Upper lobe of left lung (tissue), 4 donors: ENCODE measurements at regions not wholly inside any gene's neighbourhood (a gene's known extent, or its start where the extent isn't known, plus 50 kb on each side); places are given as distances from the start of the nearest gene placed in this dataset.

Experiments
- EP300 ChIP-seq, 4 donors: sonication (generic); formaldehyde crosslinking; IDR thresholded peaks; one replicate each; pipeline ENCODE4 v1.5.1; 2017; ENCODE audit warnings: antibody characterized with exemption in 4 of 4, control low read depth in 2 of 4
- TF ChIP-seq, protein P1 (sequence below), 6 experiments: fragments of 450-650 bp in 4 of 6; fragments of 200-600 bp in 2 of 6; sonication (generic) in 2 of 6; IDR thresholded peaks; one replicate each; pipeline ENCODE4 v1.5.1; 2016 to 2019; ENCODE audit warnings: antibody characterized with exemption in 6 of 6

DNA sequence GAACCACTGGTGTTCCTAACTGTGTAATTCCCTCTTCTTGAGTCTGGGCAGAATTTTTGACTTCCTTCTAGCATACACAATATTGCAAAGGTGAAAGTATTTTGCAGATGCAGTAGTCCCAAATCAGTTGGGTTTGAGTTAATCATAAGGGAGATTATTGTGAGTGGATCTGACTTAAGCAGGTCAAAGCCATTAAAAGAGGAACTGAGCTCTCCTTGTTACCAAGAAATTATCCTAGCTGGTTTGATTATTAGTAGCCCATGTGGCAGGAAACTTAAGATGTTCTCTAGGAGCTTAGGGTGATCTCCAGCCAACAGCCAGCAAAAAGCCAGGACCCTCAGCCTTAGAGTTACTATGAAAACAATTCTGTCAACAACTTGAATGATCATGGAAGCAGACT, 221.8 kb downstream of the RPIA start:
- TF ChIP-seq, protein P1, sequence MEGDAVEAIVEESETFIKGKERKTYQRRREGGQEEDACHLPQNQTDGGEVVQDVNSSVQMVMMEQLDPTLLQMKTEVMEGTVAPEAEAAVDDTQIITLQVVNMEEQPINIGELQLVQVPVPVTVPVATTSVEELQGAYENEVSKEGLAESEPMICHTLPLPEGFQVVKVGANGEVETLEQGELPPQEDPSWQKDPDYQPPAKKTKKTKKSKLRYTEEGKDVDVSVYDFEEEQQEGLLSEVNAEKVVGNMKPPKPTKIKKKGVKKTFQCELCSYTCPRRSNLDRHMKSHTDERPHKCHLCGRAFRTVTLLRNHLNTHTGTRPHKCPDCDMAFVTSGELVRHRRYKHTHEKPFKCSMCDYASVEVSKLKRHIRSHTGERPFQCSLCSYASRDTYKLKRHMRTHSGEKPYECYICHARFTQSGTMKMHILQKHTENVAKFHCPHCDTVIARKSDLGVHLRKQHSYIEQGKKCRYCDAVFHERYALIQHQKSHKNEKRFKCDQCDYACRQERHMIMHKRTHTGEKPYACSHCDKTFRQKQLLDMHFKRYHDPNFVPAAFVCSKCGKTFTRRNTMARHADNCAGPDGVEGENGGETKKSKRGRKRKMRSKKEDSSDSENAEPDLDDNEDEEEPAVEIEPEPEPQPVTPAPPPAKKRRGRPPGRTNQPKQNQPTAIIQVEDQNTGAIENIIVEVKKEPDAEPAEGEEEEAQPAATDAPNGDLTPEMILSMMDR (IDR thresholded peaks at IDR 0.05), result no peak
- no peak for TF ChIP-seq EP300 (IDR thresholded peaks at IDR 0.05)
